GM03348 (cell line): ENCODE measurements at regions not wholly inside any gene's neighbourhood (a gene's known extent, or its start where the extent isn't known, plus 50 kb on each side); places are given as distances from the start of the nearest gene placed in this dataset.

ENCODE experiments used
- DNase-seq: peaks from one replicate; pipeline ENCODE4 v3.0.0; 2012; ENCODE audit warnings: low spot score

GRCh38 chr12:58980768-58981167 is 60.5 kb upstream of the LRIG3 start:
- DNase-seq: no peak

GRCh38 chr12:58978717-58979116 is 58.4 kb upstream of the LRIG3 start:
- DNase-seq: no peak

- DNase-seq: no peak
These were observed 57.2 kb upstream of the LRIG3 start for GRCh38 chr12:58977476-58977875.

GRCh38 chr12:58976146-58976545 is 55.8 kb upstream of the LRIG3 start:
- DNase-seq: no peak
